Spleen (tissue), 11 donors: ENCODE measurements at regions not wholly inside any gene's neighbourhood (a gene's known extent, or its start where the extent isn't known, plus 50 kb on each side); places are given as distances from the start of the nearest gene placed in this dataset.

Experiments
- DNase-seq: peaks from one replicate; pipeline ENCODE4 v3.0.0-alpha.2; 2020
- H3K27ac ChIP-seq, 8 donors: fragments of 200-600 bp; sonication (generic) in 7 of 8; 1 replicate in 4 of 8; 2 replicates in 4 of 8; pipeline versions ENCODE4 v1.5.0 to v1.8.0; 2016 to 2021; ENCODE audit warnings: inconsistent platforms in 4 of 8, mild to moderate bottlenecking in 4 of 8, moderate library complexity in 1 of 8
- H3K27me3 ChIP-seq, 7 donors: fragments of 200-600 bp; sonication (generic) in 6 of 7; replicated peaks in 1 of 7; 1 replicate in 4 of 7; 2 replicates in 3 of 7; pipeline versions ENCODE4 v1.5.0 to v1.8.0; 2016 to 2021; ENCODE audit warnings: inconsistent platforms in 3 of 7, mild to moderate bottlenecking in 1 of 7
- H3K36me3 ChIP-seq, 6 donors: fragments of 200-600 bp; sonication (generic) in 5 of 6; 1 replicate in 4 of 6; 2 replicates in 2 of 6; pipeline versions ENCODE4 v1.5.0 to v1.8.0; 2016 to 2021; ENCODE audit warnings: inconsistent platforms in 2 of 6
- H3K4me1 ChIP-seq, 6 donors: fragments of 200-600 bp; sonication (generic) in 5 of 6; 1 replicate in 3 of 6; 2 replicates in 3 of 6; pipeline versions ENCODE4 v1.5.0 to v1.8.0; 2016 to 2021; ENCODE audit warnings: inconsistent platforms in 3 of 6
- H3K4me3 ChIP-seq, 8 donors: fragments of 200-600 bp; sonication (generic) in 7 of 8; 1 replicate in 4 of 8; 2 replicates in 4 of 8; pipeline versions ENCODE4 v1.5.0 to v1.8.0; 2016 to 2021; ENCODE audit warnings: inconsistent platforms in 4 of 8, mild to moderate bottlenecking in 4 of 8, moderate library complexity in 2 of 8
- H3K9me3 ChIP-seq, 8 donors: fragments of 200-600 bp; sonication (generic) in 7 of 8; 1 replicate in 4 of 8; 2 replicates in 4 of 8; pipeline versions ENCODE4 v1.5.0 to v1.8.0; 2016 to 2021; ENCODE audit warnings: inconsistent platforms in 4 of 8
- CTCF ChIP-seq, 11 experiments: fragments of 200-600 bp in 7 of 11; fragments of 450-650 bp in 4 of 11; sonication (generic) in 4 of 11; IDR thresholded peaks in 8 of 11; conservative IDR thresholded peaks in 3 of 11; 1 replicate in 7 of 11; 2 replicates in 4 of 11; pipeline versions ENCODE4 v1.4.0 to v1.8.0; 2016 to 2021; ENCODE audit warnings: antibody characterized with exemption in 11 of 11, inconsistent platforms in 4 of 11, mild to moderate bottlenecking in 1 of 11
- POLR2A ChIP-seq, 3 donors: fragments of 450-650 bp; IDR thresholded peaks; one replicate each; pipeline ENCODE4 v1.5.1; 2017; ENCODE audit warnings: antibody characterized with exemption in 3 of 3, mild to moderate bottlenecking in 1 of 3
- POLR2AphosphoS5 ChIP-seq, 3 donors: sonication (generic); formaldehyde crosslinking; IDR thresholded peaks; one replicate each; pipeline ENCODE4 v1.5.1; 2017; ENCODE audit warnings: antibody characterized with exemption in 3 of 3
- WGBS, 5 donors: extraction: QIAGEN DNeasy Blood & Tissue Kit in 3 of 5; methylation state at CpG; one replicate each; pipeline versions ENCODE4 v1.1.5 to v1.1.7; 2013 to 2018; 5-methylcytosine and 5-hydroxymethylcytosine counted together
- intact Hi-C: fragments of 100-400 bp; cut with DNase I; formaldehyde crosslinking; loops from one replicate; pipeline ENCODE4 v1.15.0; 2023; ENCODE audit warnings: low total_unique reads
- donor health status: healthy with polysubstance abuse.
- donor health status: DM: no; HTN: no; CAD: no; lungs with moderate emphysema.
- donor health status: DM: no; HTN: no; CAD: no.
- donor health status: Bipolar disorder and iron deficiency.
- donor health status: healthy.
- donor health status: DM: no; HTN: no; CAD: no.
- donor health status: DM: yes; HTN: yes; CAD: no.

- Histone ChIP-seq H3K27me3 (no peaks in the 10 kb centered on the region), H3K4me1 (peaks cover 0 to 8% (median 2%) of the 10 kb centered on the region in 6 donors), H3K9me3 (peaks cover 0 to 10% (median 6%) of the 10 kb centered on the region in 8 donors), H3K4me3 (no peak overlapping the region), H3K27ac (no peak overlapping the region), H3K36me3 (no peaks in the 10 kb centered on the region)
- TF ChIP-seq POLR2A (IDR thresholded peaks at IDR 0.05) (no peak), POLR2AphosphoS5 (IDR thresholded peaks at IDR 0.05) (no peak), CTCF (IDR thresholded peaks at IDR 0.05 in 8 of 11, conservative IDR thresholded peaks at IDR 0.05 in 3 of 11) (no peak)
- no peak for DNase-seq
- WGBS, 5 donors, result 84 to 96% (median 90%) methylated on average over 3 of the region's 3 CpGs
- intact Hi-C loops, result no loop called here
Observed at GRCh38 chr9:90175257-90175656, 467.4 kb downstream of the DIRAS2 start.

GRCh38 chr9:90175865-90176264, 466.8 kb downstream of the DIRAS2 start:
- 73 to 85% (median 75%) methylated on average over 4 of the region's 4 CpGs for WGBS, 5 donors

GRCh38 chr9:90176901-90177300, 465.7 kb downstream of the DIRAS2 start:
- TF ChIP-seq POLR2AphosphoS5 (IDR thresholded peaks at IDR 0.05), result no peak
- no peak for TF ChIP-seq CTCF (IDR thresholded peaks at IDR 0.05 in 8 of 11, conservative IDR thresholded peaks at IDR 0.05 in 3 of 11)
- no peak for TF ChIP-seq POLR2A (IDR thresholded peaks at IDR 0.05)
- intact Hi-C loops, result no loop called here
- H3K4me3 ChIP-seq, result no peak overlapping the region
- H3K9me3 ChIP-seq, result no peaks in the 10 kb centered on the region
- DNase-seq, result no peak
- H3K27me3 ChIP-seq, result no peaks in the 10 kb centered on the region
- H3K27ac ChIP-seq, result no peak overlapping the region
- no peaks in the 10 kb centered on the region for H3K36me3 ChIP-seq
- H3K4me1 ChIP-seq, result peaks cover 0 to 8% (median 2%) of the 10 kb centered on the region in 6 donors
- WGBS, 5 donors, result 87 to 92% (median 91%) methylated on average over 2 of the region's 2 CpGs

More at GRCh38 chr9:90175865-90176264, 466.8 kb downstream of the DIRAS2 start:
- no peak overlapping the region for H3K27ac ChIP-seq
- H3K4me3 ChIP-seq, result no peak overlapping the region
- H3K9me3 ChIP-seq, result peaks cover 0 to 7% (median 4%) of the 10 kb centered on the region in 8 donors
- no peaks in the 10 kb centered on the region for H3K27me3 ChIP-seq
- peaks cover 0 to 8% (median 2%) of the 10 kb centered on the region in 6 donors for H3K4me1 ChIP-seq
- intact Hi-C loops, result no loop called here
- no peak for DNase-seq
- TF ChIP-seq POLR2A (IDR thresholded peaks at IDR 0.05) (no peak), POLR2AphosphoS5 (IDR thresholded peaks at IDR 0.05) (no peak), CTCF (IDR thresholded peaks at IDR 0.05 in 8 of 11, conservative IDR thresholded peaks at IDR 0.05 in 3 of 11) (no peak)
- H3K36me3 ChIP-seq, result no peaks in the 10 kb centered on the region

GRCh38 chr9:90180381-90180780, 462.2 kb downstream of the DIRAS2 start:
- no peaks in the 10 kb centered on the region for H3K9me3 ChIP-seq
- no peak for DNase-seq
- H3K27ac ChIP-seq, result no peak overlapping the region
- WGBS, 5 donors, result 8 to 38% (median 24%) methylated on average over 1 of the region's 1 CpG
- no peaks in the 10 kb centered on the region for H3K4me1 ChIP-seq
- H3K4me3 ChIP-seq, result no peak overlapping the region
- no peak for TF ChIP-seq CTCF (IDR thresholded peaks at IDR 0.05 in 8 of 11, conservative IDR thresholded peaks at IDR 0.05 in 3 of 11)
- no peak for TF ChIP-seq POLR2AphosphoS5 (IDR thresholded peaks at IDR 0.05)
- no peak for TF ChIP-seq POLR2A (IDR thresholded peaks at IDR 0.05)
- intact Hi-C loops, result no loop called here
- no peaks in the 10 kb centered on the region for H3K27me3 ChIP-seq
- no peaks in the 10 kb centered on the region for H3K36me3 ChIP-seq
